D721Med (cell line): ENCODE measurements at regions not wholly inside any gene's neighbourhood (a gene's known extent, or its start where the extent isn't known, plus 50 kb on each side); places are given as distances from the start of the nearest gene placed in this dataset.

Source experiments
- DNase-seq: peaks from one replicate; pipeline ENCODE4 v3.0.0; 2011; ENCODE audit warnings: low spot score; ENCODE audit not compliant: insufficient read length
- FAIRE-seq: peaks from 2 replicates; lab custom pipeline; 2011; peaks lifted over from hg19 to GRCh38; lab: Jason Lieb, UNC
- TF ChIP-seq, protein P1 (sequence below): IDR thresholded peaks from 2 replicates; pipeline ENCODE4 v1.5.1; 2012; ENCODE audit warnings: mild to moderate bottlenecking, control low read depth; ENCODE audit not compliant: insufficient read depth; ENCODE audit errors: missing control alignments

DNA sequence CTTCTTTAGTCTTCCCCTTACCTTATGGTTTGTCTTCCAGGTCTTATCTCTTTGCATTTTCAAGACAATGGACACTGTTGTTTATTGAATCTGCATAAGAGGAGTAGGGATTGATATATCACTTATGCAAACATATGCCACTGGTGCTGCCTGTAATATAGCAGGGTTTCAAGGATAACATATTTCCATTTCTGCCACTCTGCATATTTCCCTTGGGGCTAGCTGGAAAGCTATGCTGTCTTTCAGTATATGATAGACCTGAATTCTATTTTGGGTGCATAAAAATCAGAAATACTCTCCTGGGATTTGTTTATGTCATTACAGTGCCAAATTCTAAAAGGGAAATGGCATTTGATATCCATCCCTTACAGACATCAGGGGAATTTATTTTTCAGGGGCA is 400.2 kb downstream of the TLR4 start:
- no peak for FAIRE-seq
- TF ChIP-seq, protein P1, sequence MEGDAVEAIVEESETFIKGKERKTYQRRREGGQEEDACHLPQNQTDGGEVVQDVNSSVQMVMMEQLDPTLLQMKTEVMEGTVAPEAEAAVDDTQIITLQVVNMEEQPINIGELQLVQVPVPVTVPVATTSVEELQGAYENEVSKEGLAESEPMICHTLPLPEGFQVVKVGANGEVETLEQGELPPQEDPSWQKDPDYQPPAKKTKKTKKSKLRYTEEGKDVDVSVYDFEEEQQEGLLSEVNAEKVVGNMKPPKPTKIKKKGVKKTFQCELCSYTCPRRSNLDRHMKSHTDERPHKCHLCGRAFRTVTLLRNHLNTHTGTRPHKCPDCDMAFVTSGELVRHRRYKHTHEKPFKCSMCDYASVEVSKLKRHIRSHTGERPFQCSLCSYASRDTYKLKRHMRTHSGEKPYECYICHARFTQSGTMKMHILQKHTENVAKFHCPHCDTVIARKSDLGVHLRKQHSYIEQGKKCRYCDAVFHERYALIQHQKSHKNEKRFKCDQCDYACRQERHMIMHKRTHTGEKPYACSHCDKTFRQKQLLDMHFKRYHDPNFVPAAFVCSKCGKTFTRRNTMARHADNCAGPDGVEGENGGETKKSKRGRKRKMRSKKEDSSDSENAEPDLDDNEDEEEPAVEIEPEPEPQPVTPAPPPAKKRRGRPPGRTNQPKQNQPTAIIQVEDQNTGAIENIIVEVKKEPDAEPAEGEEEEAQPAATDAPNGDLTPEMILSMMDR = no peak
- no peak for DNase-seq

DNA sequence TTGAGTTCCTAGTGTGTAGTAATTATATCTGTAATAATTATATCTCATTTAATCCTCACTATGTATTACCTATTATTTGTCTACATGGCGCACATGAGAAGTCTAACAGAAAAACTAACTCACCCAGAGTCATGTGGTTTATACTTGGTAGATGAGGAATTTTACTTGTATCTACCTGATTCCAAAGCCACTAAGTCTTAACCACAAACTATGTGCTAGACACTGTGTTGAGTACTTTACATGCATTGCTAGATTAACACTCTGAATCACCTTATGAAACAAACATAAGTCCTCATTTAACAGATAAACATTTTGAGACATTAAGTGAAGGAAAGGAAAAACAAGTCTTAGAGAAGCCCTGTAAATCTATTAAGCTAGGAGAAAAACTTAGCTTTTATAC is 404.8 kb downstream of the TLR4 start:
- DNase-seq (no peak), FAIRE-seq (no peak)
- TF ChIP-seq, protein P1 = no peak

DNA sequence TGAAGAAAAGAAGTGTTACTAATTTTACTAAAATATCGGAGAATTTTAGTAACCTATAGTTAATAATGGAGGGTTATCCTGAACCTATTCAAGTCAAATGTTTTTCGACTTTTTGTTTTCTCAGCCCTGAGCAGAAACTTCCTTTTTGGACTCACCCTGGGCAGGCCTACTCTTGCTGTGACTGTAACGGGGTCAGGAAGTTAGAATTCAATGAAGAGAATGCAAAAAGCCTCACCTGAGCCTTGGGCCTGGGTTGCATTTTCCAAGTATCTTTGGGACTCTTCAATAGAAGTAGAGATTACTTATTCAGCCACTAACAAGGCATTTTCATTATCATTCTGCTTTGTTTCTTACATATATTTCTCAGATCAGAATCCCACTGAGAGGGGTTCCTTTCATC is 405.3 kb downstream of the TLR4 start:
- no peak for DNase-seq
- FAIRE-seq = no peak
- TF ChIP-seq, protein P1 = no peak

DNA sequence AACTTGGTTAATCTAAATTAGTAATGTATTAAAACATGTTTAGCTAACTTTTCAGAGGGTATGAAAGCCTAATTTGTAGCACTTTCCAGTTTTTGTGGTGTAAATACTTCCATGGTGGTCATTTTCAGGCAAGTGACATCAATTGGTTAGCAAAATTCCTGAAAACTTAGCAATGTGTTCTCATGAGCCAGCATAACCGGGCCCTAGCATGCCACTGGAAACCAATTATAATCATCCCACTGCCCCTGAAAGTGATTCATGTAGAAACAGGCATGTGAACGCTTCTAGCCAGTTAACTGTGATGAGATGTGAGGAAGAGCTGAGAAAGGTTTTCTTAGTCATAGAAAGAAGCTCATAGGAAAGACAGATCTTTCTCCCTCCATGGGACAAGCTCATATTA is 417.2 kb downstream of the TLR4 start:
- DNase-seq (no peak), FAIRE-seq (no peak)
- TF ChIP-seq, protein P1 = no peak

DNA sequence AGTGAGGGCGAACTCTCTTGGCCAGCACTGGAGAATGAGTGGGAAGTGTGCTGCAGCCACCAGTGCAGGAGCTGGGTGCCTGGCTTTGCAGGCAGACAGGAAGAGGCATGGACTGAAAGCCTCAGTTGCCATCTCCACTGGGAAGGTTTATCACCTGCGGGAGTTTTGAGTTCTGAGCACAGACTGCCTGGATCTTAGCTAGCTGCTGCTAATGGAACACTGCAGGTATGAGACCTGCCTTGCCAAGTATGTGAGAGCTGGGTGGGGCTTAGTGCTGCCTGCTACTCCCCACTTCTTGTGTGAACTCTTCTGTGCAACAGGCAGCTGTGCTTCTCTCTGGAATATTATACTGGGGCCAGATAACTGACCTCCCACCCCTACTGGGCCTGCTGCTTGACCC is 424.1 kb downstream of the TLR4 start:
- FAIRE-seq (no peak), DNase-seq (no peak)
- TF ChIP-seq, protein P1 = no peak

DNA sequence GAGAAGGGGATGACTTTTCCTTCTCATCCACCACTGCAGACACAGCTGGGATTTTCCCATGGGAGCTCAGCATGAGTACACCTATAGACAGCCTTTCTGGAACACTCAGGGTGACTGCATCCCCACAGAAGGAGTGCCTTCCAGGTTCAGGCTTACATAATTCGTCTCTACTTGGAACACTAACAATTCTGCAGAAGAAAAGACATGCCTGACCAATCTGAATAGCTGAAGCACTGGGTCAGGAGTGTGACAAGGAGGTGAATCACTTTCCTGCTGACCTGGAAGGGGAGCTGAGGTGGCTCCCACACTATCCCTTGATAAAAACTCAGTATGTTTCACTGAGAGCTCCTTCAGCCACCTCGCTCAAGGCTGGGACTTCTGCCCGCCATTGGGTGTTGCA is 425.3 kb downstream of the TLR4 start:
- FAIRE-seq = no peak
- TF ChIP-seq, protein P1 = no peak
- DNase-seq = no peak

DNA sequence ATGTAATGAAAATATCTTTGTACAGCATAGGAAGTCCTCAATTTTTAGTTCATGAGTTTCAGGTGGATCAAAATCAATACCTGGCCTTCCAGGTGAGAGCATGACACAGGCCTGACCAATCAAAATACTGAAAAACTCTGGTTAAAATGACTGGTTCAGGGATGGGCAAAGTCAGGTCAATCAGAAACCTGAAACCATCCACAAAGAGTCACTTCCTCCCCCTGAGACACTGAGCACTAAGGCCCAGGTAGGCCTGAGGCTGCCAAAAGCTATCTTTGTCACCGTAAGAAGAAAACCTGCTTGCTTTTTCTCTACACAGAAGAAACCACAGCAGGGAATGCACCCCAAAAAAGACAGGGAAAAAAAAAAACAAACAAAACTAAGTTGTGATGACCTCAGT is 444.8 kb downstream of the TLR4 start:
- no peak for FAIRE-seq
- TF ChIP-seq, protein P1 = no peak
- no peak for DNase-seq
